ENCODE measurements at regions not wholly inside any gene's neighbourhood (a gene's known extent, or its start where the extent isn't known, plus 50 kb on each side); places are given as distances from the start of the nearest gene placed in this dataset.

DNA sequence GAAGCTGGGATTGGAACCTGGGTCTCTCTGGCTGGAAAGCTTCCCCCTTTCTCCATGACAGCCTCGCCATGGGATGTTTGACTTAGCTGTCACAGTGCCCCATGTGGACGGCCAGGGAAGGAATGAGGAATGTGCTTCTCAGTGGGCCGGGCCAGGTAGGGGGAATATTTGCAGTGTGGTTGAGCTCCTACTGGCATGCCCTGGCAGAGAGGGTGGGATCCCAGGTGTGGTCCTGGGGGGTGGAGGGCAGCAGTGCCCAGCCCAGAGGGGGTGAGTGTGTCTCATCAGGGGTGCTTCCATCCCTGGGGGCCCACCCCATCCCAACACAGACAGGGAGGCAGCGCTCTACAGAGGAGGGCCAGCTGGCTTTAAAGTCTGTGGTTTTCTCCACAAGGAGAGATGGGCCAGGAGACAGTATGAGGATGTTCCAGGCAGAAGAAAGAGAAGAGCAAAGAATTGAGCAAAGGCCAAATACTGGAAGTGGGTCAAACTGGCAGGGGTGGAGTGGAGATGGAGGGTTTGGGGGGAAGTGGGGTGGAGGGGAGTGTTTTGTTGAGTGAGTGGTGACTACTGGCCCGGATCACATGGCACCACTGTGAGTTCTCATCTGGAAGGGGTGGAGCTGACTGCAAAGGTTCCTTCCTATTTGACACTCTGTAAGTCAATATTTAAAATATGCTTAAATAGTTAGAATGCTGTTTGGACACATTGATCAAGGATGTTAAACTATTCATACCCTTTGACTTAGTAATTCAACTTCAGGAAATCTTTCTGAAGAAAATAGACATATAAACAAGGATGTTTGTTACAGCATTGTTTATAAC is 94.0 kb downstream of the MYCN start:
- Histone ChIP-seq H3K4me1 (ENCODE audit: insufficient read depth, poor library complexity, severe bottlenecking) (no peaks in the 10 kb centered on the region), H3K27ac (ENCODE audit: poor library complexity, severe bottlenecking) (no peak overlapping the region), H3K27me3 (ENCODE audit: insufficient read depth, poor library complexity, severe bottlenecking) (no peaks in the 10 kb centered on the region), H3K4me3 (ENCODE audit: severe bottlenecking) (no peak overlapping the region), H3K9me3 (ENCODE audit: severe bottlenecking) (no peaks in the 10 kb centered on the region), H3K36me3 (ENCODE audit: low read depth) (no peaks in the 10 kb centered on the region)
- DNase-seq (ENCODE audit: low spot score) (no peak), ATAC-seq (ENCODE audit: low read depth) (no peak)
- TF ChIP-seq, protein P1, sequence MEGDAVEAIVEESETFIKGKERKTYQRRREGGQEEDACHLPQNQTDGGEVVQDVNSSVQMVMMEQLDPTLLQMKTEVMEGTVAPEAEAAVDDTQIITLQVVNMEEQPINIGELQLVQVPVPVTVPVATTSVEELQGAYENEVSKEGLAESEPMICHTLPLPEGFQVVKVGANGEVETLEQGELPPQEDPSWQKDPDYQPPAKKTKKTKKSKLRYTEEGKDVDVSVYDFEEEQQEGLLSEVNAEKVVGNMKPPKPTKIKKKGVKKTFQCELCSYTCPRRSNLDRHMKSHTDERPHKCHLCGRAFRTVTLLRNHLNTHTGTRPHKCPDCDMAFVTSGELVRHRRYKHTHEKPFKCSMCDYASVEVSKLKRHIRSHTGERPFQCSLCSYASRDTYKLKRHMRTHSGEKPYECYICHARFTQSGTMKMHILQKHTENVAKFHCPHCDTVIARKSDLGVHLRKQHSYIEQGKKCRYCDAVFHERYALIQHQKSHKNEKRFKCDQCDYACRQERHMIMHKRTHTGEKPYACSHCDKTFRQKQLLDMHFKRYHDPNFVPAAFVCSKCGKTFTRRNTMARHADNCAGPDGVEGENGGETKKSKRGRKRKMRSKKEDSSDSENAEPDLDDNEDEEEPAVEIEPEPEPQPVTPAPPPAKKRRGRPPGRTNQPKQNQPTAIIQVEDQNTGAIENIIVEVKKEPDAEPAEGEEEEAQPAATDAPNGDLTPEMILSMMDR (IDR thresholded peaks at IDR 0.05; ENCODE audit: poor library complexity, severe bottlenecking) = peak; percentile 11

DNA sequence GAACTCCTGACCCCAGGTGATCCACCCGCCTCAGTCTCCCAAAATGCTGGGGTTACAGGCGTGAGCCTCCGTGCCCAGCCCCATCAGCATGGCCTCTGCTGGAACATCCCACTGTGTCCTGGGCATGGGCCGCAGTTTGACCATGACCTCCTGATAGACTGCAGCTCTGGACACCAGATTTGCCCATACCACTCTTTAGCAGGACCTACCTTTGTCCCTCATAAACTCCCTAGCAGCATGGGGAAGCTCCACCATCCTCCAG is 92.6 kb downstream of the MYCN start:
- no peaks in the 10 kb centered on the region for H3K36me3 ChIP-seq (ENCODE audit: low read depth)
- no peaks in the 10 kb centered on the region for H3K27me3 ChIP-seq (ENCODE audit: insufficient read depth, poor library complexity, severe bottlenecking)
- H3K4me1 ChIP-seq (ENCODE audit: insufficient read depth, poor library complexity, severe bottlenecking) = no peaks in the 10 kb centered on the region
- TF ChIP-seq, protein P1 (IDR thresholded peaks at IDR 0.05; ENCODE audit: poor library complexity, severe bottlenecking) = no peak
- no peak overlapping the region for H3K4me3 ChIP-seq (ENCODE audit: severe bottlenecking)
- ATAC-seq (ENCODE audit: low read depth) (no peak), DNase-seq (ENCODE audit: low spot score) (no peak)
- H3K27ac ChIP-seq (ENCODE audit: poor library complexity, severe bottlenecking) = no peak overlapping the region
- no peaks in the 10 kb centered on the region for H3K9me3 ChIP-seq (ENCODE audit: severe bottlenecking)

DNA sequence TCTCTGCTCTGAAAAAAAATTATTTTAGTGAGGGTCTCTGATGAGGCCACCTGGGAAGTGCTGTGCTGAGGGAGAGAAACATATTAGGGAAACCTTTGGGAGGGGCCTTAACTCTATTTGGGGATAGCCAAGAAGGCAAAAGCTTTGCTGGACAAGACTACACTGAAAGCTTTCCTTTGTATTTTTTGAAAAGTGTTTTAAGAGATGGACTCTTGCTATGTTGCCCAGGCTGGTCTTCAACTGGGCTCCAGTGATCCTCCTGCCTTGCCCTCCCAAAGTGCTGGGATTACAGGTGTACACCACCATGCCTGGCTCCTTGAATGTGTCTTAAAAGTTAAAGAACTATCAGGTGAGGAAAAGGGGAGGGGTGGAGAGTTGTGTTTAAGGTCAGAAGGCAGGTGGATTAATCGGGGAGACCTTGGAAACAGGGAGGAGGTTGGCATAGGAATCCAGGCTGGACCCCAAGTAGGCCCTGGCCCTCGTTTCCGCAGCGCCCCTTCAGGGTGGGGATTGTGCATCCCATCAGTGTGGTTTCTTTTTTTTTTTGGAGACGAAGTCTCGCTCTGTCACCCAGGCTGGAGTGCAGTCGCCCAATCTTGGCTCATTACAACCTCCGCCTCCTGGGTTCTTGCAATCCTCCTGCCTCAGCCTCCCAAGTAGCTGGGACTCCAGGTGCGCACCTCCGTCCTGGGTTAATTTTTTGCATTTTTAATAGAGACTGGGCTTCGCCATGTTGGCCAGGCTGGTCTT is 92.1 kb downstream of the MYCN start:
- Histone ChIP-seq H3K27me3 (ENCODE audit: insufficient read depth, poor library complexity, severe bottlenecking) (no peaks in the 10 kb centered on the region), H3K4me3 (ENCODE audit: severe bottlenecking) (no peak overlapping the region), H3K36me3 (ENCODE audit: low read depth) (no peaks in the 10 kb centered on the region), H3K9me3 (ENCODE audit: severe bottlenecking) (no peaks in the 10 kb centered on the region), H3K4me1 (ENCODE audit: insufficient read depth, poor library complexity, severe bottlenecking) (no peaks in the 10 kb centered on the region), H3K27ac (ENCODE audit: poor library complexity, severe bottlenecking) (no peak overlapping the region)
- TF ChIP-seq, protein P1 (IDR thresholded peaks at IDR 0.05; ENCODE audit: poor library complexity, severe bottlenecking) = no peak
- DNase-seq (ENCODE audit: low spot score) (no peak), ATAC-seq (ENCODE audit: low read depth) (no peak)

DNA sequence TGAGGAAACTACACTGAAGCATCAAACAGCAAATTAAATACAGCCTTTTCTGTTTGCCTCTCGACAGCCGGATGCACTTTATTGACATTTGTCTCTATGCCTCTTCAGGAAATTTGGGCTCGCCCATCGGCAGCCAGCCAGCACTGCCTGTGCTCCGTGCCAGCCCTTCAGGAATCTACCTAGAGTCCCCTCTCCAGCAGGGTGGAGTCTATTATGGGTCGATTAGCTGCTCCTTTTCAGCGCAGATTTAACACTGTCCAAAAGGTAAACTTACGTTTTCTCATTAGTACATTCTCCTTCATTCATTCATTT is 91.5 kb downstream of the MYCN start:
- Histone ChIP-seq H3K9me3 (ENCODE audit: severe bottlenecking) (no peaks in the 10 kb centered on the region), H3K27ac (ENCODE audit: poor library complexity, severe bottlenecking) (no peak overlapping the region), H3K4me3 (ENCODE audit: severe bottlenecking) (no peak overlapping the region), H3K4me1 (ENCODE audit: insufficient read depth, poor library complexity, severe bottlenecking) (no peaks in the 10 kb centered on the region), H3K36me3 (ENCODE audit: low read depth) (no peaks in the 10 kb centered on the region), H3K27me3 (ENCODE audit: insufficient read depth, poor library complexity, severe bottlenecking) (no peaks in the 10 kb centered on the region)
- TF ChIP-seq, protein P1 (IDR thresholded peaks at IDR 0.05; ENCODE audit: poor library complexity, severe bottlenecking) = no peak
- ATAC-seq (ENCODE audit: low read depth) (peak; percentile 42; the same call in 1 of the 3 replicates), DNase-seq (ENCODE audit: low spot score) (no peak)

All from RWPE2 (cell line).